ENCODE measurements at regions not wholly inside any gene's neighbourhood (a gene's known extent, or its start where the extent isn't known, plus 50 kb on each side); places are given as distances from the start of the nearest gene placed in this dataset.

GRCh38 chr22:44587737-44588310 lies 89.8 kb upstream of the RTL6 start:
- TF ChIP-seq CTCF (conservative IDR thresholded peaks at IDR 0.05) (no peak), ZFX (IDR thresholded peaks at IDR 0.05) (no peak)
